Eye (tissue), 1 donor: ENCODE measurements at regions not wholly inside any gene's neighbourhood (a gene's known extent, or its start where the extent isn't known, plus 50 kb on each side); places are given as distances from the start of the nearest gene placed in this dataset.
"Not testable (repeated sequence)": the region's sequence is repeated elsewhere in the genome, so short reads cannot be mapped to it uniquely, and the experiment has no call there.

ENCODE experiments used
- DNase-seq: peaks from one replicate; pipeline ENCODE4 v3.0.0-alpha.2; 2015

DNA sequence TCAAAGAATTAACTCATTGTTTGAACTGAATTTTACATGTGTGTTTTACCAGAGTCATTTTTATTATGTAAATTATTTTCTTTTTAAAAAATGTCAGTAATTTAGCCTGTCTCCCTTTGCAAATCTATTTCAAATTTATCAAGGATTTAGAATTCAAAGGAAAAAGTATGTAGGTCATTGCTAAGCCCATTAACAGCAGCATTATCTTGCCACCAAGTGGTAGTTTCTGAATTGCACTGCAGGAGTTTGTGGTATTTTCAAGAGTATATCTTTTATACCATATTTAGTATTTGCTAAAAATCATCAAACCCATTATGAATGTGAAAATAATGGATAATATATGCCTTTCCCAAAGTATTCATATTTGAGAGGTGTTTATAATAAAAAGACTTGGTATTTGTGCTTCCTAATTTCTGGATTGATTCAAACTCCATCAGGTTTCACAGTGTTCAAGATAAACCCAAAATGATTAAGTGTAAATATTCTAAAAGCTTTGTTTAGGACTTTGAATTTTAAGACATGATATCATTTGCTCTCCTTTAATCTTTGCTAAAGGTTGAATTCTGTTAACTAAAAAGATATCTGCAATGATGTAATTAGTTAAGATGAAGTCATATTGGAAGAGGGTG lies 711.4 kb downstream of the FSCB start:
- DNase-seq: peak; percentile 62

DNA sequence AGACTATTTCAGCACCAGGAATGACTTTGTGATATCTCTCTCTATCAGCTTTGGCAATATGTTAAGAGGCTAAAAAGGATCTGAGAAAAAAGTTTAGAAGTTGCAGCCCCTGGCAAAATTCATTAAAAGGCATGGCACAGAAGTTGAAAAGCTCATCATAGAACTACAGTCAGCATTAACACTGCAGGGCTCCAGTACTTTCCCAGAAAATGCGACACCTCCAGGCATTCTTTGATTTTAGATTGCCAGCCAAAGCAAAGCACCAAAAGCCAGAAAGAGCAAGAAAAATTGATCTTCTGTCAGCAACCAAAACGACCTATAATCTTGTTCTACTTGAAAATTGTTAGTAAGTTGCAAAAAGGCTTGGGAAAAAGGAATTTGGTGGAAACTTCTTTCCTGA lies 713.5 kb downstream of the FSCB start:
- DNase-seq: no peak

DNA sequence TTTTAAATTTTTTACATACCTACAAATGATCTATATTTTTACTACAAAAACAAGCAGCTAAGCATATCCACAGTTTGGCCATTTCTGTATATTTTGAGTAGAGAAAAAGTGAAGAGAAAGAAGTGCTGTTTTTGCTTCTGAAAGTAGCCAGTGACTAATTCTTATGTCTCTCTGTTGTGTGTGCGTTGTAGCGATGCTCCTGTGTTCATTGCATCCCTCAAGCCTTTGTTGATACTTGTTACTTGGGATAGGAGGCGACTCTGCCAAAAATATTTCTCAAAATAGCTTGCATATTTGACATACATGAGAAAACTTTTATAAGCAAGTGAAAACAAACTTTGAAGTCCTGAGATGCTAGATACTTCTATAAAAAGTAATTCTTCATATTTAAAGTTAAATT lies 714.1 kb downstream of the FSCB start:
- no peak for DNase-seq

DNA sequence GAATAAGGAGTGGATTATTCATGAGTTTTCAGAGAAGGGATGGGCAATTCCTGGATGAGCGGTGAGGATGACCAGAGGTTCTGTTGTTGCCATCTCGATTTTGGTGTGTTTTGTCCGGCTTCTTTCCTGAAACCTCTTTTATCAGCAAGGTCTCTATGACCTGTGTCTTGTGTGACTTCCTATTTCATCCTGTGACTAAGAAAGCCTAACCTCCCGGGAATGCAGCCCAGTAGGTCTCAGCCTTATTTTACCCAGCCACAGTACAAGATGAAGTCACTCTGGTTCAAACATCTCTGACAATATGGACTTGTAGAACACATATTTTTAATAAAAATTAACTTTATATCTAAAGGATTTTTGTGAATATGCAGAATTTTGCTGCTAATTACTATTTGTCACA lies 716.4 kb downstream of the FSCB start:
- DNase-seq: no peak

DNA sequence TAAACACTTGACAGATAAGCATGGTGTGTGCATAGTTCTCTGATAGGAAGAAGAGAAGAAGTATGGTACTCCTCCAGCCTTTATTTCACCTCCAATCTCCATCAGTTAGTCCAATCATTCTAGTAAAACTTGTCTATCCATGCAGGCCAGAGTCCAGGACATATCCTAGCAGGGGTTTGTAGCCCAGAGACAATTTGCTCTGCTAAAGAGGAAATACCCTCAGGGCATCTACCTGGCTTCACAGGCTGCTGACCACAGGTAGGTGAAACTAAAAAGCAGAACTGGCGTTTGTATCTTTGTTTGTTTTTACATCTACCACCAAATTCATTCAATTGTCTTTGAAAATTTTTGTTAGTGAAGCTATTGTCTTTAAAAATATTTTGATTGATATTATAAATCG lies 717.6 kb downstream of the FSCB start:
- no peak for DNase-seq

DNA sequence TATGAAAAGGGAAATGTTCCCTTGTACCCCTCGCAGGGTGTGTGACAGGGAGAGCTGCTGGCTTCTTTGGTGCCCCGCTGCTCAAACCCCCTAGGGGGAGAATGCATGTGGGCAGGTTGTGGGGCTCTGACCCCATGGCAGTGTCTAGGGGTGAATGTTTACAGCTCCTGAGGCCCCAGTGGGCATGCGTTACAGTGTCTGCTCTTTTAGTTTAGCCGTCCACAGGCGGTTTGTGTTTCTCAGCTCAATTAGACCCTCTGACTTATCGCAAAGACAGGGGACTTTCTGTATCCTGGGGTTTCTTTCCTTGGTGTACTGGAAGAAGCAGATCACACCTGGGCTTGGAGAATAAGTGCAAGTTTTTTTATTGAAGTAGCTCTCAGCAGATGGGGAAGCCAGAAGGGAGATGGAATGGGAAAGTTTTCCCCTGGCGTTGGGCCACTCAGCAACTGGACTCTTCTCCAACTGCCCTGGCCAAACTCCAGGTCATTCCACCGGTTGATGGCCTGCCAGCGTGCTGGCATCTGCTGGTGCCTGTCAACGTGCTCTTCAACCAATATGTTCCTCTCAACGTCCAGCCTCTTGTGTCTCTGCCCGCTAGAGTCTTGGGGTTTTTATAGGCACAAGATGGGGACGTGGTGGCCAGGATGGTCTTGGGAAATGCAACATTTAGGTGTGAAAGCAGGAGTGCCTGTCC lies 720.9 kb downstream of the FSCB start:
- DNase-seq: no peak

DNA sequence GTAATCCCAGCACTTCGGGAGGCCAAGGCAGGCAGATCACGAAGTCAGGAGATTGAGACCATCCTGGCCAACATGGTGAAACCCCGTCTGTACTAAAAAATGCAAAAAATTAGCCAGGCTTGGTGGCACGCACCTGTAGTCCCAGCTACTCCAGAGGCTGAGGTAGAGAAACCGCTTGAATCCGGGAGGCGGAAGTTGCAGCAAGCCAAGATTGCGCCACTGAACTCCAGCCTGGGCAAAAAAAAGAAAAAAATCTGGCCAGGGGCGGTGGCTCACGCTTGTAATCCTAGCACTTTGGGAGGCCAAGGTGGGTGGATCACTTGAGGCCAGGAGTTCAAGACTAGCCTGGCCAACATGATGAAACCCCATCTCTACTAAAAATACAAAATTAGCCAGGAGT lies 722.7 kb downstream of the FSCB start:
- DNase-seq: not testable (repeated sequence)

DNA sequence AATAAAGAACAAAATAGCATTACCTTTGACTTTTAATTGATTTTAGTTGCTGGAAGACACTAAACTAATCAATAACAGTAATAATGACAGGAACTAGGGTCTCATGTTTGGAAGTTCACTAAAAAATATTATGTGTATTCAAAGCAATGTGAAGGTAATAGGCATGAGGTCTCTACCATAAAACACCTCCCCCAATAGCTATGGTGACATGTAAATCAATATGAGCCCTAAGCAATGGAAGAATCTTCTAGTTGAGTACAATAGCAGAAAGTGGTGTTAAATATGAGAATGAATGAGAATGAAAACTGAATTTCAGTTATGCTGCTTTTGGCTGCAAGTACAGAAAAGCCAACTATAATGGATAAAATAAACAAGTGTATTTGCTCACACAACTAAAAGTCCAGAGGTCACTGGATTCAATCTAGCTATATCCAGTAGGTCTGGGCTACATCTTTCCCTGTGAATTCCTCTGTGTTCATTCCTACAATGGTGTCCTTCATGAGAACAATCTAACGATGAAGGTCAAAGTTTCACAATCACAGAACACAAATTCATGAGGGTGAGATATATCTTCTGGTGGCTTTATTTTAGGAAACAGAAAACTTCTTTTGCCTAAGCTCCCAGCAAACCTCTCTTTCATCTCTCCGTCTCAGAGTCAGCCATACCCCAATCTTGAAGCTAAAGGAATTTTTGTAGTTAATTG lies 728.0 kb downstream of the FSCB start:
- DNase-seq: no peak

DNA sequence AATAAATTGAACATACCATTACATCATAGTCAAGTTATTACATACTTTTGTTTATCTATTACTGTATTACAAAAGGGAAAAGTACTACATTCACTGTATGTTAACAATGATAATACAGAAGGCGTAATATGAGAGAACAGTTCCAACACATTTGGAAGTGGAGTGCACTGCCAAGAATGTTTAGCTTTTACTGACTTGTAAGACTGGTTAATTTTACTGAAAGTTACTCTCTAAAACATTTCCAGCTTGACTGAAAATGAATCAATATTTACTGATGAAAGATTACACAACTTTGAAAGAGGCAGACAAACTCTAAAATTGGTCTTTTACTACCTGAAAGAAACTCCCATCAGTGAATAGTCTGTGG lies 728.5 kb downstream of the FSCB start:
- no peak for DNase-seq

DNA sequence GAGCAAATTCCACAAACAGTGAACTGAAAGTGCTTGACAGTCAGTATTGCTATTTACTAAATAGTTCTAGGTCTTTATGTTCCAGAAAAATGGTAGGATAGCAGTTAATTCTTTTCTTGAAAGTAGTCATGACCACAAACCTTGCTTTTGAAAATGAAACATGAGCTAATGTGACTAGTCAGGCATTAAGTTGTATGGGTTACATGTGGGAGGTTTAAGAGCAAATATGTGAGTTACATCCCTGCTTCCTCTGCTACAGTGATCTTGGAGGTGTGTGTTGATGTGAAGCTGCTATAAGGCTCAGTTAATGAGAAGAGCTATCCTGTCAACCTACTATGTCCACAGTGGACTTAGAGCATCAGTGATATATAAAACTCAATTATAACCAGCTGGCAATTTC lies 741.6 kb downstream of the FSCB start:
- no peak for DNase-seq

DNA sequence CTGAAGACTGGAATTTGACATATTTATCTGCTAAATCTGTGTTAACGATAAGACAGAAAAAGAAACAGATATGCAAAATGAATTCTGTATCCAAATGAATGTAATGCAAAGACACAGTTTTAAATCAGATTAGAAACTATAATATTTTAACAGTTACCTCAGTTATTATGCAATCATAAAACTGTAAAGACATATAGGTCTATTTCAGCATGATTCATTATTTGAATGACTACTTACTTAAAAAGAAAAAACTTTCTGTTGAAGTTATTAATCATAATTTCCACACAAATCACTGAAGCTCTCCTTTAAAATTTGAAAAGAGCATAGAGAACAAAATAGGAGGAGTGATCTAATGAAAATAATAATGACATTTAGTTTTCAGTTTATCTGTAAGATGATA lies 742.6 kb downstream of the FSCB start:
- DNase-seq: no peak

DNA sequence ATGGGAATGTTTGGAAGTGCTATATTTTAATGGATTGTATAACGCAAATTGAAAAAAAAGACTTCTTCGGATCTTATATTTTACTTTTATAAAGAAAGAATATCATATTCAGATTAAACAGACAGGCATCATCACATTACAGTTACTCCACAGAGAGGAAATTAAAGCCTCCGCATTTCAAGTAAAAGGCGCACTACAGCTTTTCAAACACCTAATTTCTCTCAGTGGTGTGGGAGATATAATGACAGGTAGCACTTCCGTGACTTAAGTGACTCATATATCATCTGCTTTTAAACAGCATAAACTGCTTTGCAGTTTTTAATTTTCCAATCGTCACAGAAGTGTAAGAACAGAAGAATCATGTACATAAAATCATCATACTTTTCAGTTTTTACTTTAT lies 751.4 kb downstream of the FSCB start:
- no peak for DNase-seq

DNA sequence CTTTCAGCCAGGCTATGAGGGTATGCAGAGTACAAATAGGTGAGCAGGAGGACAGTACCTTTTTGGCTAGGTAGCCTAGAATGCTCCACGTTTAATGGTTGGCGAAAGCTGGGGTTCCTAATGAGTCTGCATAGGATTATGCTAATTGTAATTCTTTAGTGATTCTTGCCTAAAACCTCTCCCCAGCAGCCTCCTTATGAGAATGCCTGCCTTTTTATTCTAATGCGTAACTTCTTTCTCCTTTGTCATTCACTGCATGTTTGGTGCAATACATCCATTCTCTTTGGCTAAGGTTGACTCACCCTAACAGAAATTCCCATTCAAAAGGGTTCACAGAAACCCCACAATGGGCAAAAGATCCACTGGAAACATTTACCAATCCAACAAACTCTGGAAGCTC lies 752.2 kb downstream of the FSCB start:
- DNase-seq: no peak

DNA sequence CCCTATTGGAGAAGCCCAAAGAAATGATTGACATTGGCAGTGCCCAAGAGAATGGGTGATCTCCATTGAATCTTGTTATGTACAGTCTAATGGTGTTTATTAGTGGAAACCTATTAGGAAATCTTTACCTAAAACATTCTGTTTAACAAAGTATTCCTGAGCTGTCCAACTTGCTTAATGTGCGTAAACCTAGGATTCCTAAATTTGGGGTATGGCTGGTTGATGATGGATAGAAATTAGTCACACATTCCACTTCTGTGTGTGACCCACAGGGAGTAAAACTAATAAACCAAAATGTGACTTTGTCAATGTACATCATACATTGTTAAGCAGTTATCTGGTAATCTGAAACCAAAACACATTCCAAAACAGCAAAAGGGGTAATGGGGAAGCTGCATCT lies 761.3 kb downstream of the FSCB start:
- DNase-seq: no peak

DNA sequence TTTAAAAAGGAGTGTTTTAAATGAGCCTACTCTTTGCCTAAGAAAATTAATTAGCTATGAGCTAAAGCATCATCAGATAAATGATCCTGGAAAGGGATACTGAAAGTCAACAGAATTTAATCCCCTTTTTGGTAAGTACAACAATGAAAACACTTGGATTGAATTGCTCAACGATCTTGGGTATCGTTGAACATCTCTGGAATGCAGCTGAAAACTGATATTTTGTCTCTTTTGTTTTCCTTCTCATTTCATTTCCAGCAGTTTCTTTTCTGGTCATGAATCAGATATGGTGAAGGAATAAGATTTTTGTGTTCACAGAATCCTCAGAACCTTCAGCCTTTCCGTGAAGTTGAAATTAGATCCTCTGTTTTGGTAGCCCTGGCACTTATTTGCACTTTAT lies 771.2 kb downstream of the FSCB start:
- peak; percentile 5 for DNase-seq

DNA sequence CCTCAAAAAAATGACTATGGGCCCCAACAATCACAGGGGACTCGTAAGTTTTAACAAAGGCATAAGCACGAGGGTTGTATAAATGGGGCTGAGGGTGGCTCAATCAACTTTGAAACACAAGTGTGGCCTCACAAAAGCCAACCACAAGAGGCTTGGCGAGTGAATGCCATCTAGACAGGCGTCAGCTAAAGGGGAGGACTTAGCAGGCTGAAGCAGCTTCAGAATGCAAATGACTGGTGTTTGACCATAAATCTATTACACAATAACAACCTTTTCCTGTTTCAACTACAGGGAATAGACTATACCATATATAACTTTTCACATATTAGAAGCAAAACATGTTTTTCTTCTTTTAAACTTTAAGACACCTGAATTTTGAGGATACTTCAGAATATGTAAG lies 777.9 kb downstream of the FSCB start:
- no peak for DNase-seq

DNA sequence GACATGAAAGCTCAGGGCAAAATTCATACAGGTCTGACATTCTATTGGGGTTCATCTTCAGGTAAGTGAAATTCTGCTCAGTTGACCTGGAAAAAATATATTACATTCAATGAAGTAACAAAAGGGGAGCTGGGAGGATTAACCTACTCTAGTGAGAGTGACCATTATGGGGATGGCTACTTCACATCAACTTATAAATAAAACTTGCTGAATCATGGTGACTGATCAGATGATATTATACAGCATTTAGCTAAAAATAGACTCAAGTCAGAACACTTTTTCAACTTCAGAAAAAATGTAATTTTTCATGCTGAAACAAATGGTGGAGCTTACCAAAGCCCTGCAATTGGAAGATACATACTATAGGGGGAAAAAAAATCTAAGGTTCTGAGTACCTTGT lies 800.2 kb downstream of the FSCB start:
- DNase-seq: no peak

DNA sequence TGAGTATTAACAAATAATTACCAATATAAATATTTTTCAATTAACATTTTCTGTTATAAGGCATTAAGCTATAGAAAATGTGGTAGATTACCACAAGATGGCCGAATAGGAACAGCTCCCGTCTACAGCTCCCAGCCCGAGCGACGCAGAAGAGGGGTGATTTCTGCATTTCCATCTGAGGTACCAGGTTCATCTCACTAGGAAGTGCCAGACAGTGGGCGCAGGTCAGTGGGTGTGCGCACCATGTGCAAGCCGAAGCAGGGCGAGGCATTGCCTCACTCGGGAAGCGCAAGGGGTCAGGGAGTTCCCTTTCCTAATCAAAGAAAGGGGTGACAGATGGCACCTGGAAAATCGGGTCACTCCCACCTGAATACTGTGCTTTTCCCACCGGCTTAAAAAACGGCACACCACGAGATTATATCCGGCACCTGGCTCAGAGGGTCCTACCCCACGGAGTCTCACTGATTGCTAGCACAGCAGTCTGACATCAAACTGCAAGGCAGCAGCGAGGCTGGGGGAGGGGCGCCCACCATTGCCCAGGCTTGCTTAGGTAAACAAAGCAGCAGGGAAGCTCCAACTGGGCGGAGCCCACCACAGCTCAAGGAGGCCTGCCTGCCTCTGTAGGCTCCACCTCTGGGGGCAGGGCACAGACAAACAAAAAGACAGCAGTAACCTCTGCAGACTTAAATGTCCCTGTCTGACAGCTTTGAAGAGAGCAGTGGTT lies 808.4 kb downstream of the FSCB start:
- not testable (repeated sequence) for DNase-seq

DNA sequence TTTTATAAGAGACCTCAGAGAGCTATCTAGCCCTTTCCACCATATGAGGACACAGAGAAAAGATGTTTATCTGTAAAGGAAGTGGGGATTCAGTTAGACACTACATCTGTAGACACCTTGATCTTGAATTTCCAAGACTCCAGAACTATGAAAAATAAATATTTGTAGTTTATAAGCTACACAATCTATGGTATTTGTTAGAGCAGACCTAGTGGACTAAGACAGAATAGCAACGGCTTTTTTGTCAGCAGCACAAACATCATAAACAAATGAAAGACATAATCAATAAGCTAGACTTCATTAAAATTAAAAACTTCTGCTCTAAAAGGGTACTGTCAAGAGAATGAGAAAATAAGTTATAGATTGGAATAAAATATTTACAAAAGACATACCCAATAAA lies 810.1 kb downstream of the FSCB start:
- no peak for DNase-seq

DNA sequence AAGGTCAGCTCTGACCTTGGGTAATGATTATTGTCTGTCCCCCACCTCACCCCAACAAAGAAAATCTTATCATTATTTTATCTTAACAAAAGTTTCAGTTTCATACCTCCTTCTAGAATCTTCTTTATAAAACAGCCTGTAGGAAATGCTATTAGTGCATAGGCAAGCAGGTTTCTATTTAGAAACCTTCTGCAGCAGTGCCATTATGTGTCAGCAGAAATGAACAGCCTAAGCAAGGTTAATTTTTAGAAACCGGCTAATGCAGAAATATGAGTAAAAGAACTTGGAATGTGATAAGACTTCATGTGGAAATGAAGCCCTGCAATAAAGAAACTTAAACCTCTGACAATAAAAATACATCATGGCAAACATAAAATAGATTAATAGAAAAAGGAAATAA lies 814.4 kb downstream of the FSCB start:
- no peak for DNase-seq

DNA sequence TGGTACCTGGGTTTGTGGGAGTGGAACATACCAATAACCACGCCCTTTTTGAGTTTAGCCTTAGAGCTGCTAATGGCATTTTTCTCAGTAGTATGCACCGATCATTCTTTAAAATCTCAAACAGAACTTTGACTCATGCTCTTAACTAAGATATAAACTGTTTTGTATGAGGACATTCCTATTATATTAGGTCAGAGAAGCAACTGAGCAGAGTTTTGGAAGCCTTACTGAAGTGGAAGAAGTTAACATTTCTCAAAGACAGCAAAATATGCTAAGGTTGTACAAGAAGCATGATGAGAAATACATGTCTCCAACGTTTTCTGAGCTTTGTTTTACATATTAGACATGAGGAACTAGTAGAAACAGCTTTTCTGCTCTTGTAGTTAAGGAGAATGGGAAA lies 819.2 kb downstream of the FSCB start:
- DNase-seq: no peak

DNA sequence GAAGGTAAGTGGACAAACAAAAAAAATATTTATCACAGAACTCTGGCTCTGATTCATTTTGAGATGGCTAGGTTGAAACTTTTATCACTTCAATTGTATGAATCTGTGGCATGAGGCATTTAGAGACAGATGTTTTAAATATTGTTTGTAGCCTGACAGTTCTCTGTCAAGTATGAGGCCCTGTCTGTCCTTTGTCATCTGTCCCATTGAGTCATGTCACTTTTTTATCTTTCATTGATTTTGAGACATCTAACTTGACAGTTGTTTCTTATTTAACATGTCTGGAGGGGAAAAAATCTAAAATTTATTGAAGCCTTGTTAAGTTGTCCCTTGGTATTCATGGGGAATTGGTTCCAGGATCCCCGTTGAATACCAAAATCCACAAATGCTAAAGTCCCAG lies 829.5 kb downstream of the FSCB start:
- peak; percentile 21 for DNase-seq

DNA sequence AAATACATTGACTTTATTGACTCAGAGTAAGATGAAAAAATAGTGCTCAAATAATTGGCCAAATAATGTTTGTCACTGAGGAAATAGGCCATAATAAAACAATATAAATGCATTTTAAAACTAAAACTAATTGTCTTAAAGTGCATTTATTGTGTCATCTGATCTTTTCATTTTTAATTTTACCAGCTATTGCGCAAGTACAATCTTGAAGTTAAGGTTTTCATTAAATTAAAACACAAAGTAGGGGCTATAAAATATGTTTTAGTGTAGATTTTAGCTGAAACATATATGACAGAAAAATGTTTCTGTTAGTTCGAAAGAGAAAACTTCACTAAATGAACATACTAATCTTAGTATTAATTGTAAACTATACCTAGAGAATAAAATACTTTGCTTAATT lies 832.8 kb downstream of the FSCB start:
- no peak for DNase-seq
